ACC112 (cell line): ENCODE measurements at regions not wholly inside any gene's neighbourhood (a gene's known extent, or its start where the extent isn't known, plus 50 kb on each side); places are given as distances from the start of the nearest gene placed in this dataset.

Source experiments
- H2AFZ ChIP-seq: fragments of 200-600 bp; sonication (generic); one replicate; pipeline ENCODE4 v1.6.0; 2017; ENCODE audit warnings: antibody characterized with exemption, low read length; ENCODE audit not compliant: unreplicated experiment
- H3K27ac ChIP-seq: fragments of 200-600 bp; sonication (generic); 2 replicates; pipeline ENCODE4 v1.5.1; 2014; ENCODE audit warnings: low read depth, mild to moderate bottlenecking, antibody characterized with exemption, low read length, moderate library complexity
- H3K27me3 ChIP-seq: fragments of 200-600 bp; sonication (generic); 2 replicates; pipeline ENCODE4 v1.6.1; 2014; ENCODE audit warnings: mild to moderate bottlenecking, antibody characterized with exemption, low read length, moderate library complexity, mixed read lengths; ENCODE audit not compliant: insufficient read depth
- H3K36me3 ChIP-seq: fragments of 200-600 bp; sonication (generic); 2 replicates; pipeline ENCODE4 v1.6.1; 2016; ENCODE audit warnings: mild to moderate bottlenecking, antibody characterized with exemption, low read length, moderate library complexity, mixed read lengths; ENCODE audit not compliant: insufficient read depth
- H3K4me1 ChIP-seq: fragments of 200-600 bp; sonication (generic); one replicate; pipeline ENCODE4 v1.6.1; 2016; ENCODE audit warnings: low read length, mixed read lengths; ENCODE audit not compliant: insufficient read depth, unreplicated experiment, control insufficient read depth
- H3K4me3 ChIP-seq: fragments of 200-600 bp; sonication (generic); 2 replicates; pipeline ENCODE4 v1.5.1; 2014; ENCODE audit warnings: mild to moderate bottlenecking, low read depth, low read length
- H3K79me2 ChIP-seq: fragments of 200-600 bp; sonication (generic); one replicate; pipeline ENCODE4 v1.6.0; 2016; ENCODE audit warnings: low read length; ENCODE audit not compliant: control insufficient read depth, unreplicated experiment, insufficient read depth

GRCh38 chr1:59006289-59006658, 222.4 kb upstream of the JUN start:
- Histone ChIP-seq H2AFZ (no peak overlapping the region), H3K36me3 (no peaks in the 10 kb centered on the region), H3K27ac (no peak overlapping the region), H3K27me3 (no peaks in the 10 kb centered on the region), H3K4me3 (no peak overlapping the region), H3K79me2 (no peaks in the 10 kb centered on the region), H3K4me1 (peaks cover 12% of the 10 kb centered on the region)

DNA sequence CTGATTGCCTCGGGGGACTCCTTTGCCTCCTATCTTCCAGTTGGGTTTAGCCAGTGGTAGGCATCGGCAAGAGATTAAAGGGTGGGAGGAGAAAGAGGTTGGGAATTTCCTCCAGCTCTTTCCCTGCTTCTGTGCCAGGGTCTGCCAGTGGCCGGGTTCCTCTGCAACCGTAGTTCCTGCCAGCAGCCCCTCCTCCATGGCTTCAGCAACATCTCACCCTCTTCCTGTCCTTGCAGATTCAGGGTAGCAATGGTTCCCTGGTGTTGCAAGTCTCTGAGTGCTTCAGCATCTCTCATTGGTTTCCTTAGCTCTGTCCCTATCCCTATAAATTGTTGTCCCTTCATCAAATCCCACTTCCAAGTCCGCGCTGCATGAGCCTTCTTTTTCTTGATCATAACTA, 223.1 kb upstream of the JUN start:
- Histone ChIP-seq H3K4me3 (no peak overlapping the region), H3K27me3 (no peaks in the 10 kb centered on the region), H3K4me1 (peaks cover 12% of the 10 kb centered on the region), H2AFZ (no peak overlapping the region), H3K27ac (no peak overlapping the region), H3K36me3 (no peaks in the 10 kb centered on the region), H3K79me2 (no peaks in the 10 kb centered on the region)

DNA sequence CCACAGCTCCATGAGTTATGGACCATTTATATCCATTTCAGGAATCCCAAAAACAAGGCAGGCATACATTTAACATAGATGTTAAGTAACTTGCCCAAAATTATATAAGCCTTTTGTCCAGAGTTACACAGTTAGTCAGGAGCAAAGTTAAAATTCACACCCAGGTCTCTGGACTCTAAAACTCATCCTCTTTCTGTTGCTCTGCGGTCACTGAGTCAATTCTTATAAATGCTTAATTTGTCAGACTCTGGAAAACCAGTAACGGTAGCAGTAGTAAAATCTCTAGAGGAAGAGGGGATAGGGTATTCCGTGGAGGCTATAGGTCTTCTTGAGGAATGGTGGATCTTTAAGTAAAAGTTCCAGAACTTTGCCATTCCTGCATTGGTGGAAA, 223.6 kb upstream of the JUN start:
- Histone ChIP-seq H3K27ac (no peak overlapping the region), H3K79me2 (no peaks in the 10 kb centered on the region), H3K36me3 (no peaks in the 10 kb centered on the region), H3K4me1 (peaks cover 12% of the 10 kb centered on the region), H3K27me3 (no peaks in the 10 kb centered on the region), H2AFZ (no peak overlapping the region), H3K4me3 (no peak overlapping the region)

DNA sequence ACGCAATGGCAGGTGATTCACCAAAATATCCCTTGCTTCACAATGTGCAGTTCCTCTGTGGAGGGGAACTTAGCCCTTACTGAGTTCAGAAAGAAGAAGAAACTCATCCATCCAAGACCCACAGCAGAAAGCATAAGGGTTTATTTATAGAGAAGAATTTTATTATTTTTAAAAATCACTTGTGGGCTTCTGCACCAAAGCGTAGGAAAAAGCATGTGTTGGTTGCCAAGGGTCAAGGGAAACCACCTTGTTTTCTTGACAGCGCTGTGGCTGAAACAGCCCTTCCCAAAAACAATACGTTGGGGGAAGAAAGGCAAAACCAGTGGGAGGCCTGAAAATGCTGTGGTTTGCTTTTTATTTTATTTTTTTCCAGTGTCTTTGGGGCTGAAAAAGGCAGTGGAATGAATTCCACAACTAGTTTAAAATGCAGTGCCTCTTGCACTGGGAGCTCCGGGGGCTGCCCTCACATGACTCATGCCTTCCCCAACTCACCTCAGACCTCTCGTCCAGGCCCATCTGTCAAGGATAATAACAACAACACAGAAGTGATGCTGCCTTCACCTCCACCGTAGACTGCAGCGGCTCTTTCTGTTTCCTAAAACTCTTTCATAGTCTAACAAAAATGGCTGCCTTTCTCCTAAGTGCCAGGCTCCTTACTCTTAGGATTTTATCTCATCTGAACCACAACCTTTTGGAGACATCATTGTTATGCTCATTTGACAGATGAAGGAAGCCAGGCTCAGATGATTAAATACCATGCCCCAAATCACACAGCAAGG, 224.2 kb upstream of the JUN start:
- H3K79me2 ChIP-seq = no peaks in the 10 kb centered on the region
- no peaks in the 10 kb centered on the region for H3K36me3 ChIP-seq
- peaks cover 15% of the 10 kb centered on the region for H3K4me1 ChIP-seq
- no peaks in the 10 kb centered on the region for H3K27me3 ChIP-seq
- H3K4me3 ChIP-seq = no peak overlapping the region
- H3K27ac ChIP-seq = no peak overlapping the region
- peak overlapping the region; percentile 72 for H2AFZ ChIP-seq

- Histone ChIP-seq H3K27ac (no peak overlapping the region), H2AFZ (peak overlapping the region; percentile 72), H3K4me1 (peaks cover 20% of the 10 kb centered on the region), H3K4me3 (no peak overlapping the region), H3K27me3 (no peaks in the 10 kb centered on the region), H3K36me3 (no peaks in the 10 kb centered on the region), H3K79me2 (no peaks in the 10 kb centered on the region)
Observed at GRCh38 chr1:59008599-59009347, 224.9 kb upstream of the JUN start.

DNA sequence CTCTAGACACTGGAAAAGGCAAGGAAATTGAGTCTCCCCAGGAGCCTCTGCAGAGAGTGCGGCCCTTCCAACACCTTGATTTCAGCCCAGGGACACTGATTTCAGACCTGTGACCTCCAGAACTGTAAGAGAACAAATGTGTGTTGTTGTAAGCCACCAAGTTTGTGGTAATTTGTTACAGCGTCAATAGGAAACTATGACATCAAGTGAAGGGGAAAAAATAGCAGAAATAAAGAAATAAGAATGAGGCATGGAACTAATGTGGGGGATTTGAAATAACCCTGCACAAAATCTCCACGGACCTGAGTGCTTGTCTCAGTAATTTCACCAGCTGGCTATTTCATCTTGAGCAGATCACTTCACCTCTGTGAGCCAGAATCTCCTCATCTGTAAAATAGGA, 227.8 kb upstream of the JUN start:
- H3K4me3 ChIP-seq = no peak overlapping the region
- H3K4me1 ChIP-seq = peaks cover 48% of the 10 kb centered on the region
- H3K79me2 ChIP-seq = no peaks in the 10 kb centered on the region
- no peaks in the 10 kb centered on the region for H3K27me3 ChIP-seq
- no peak overlapping the region for H2AFZ ChIP-seq
- no peak overlapping the region for H3K27ac ChIP-seq
- H3K36me3 ChIP-seq = no peaks in the 10 kb centered on the region

DNA sequence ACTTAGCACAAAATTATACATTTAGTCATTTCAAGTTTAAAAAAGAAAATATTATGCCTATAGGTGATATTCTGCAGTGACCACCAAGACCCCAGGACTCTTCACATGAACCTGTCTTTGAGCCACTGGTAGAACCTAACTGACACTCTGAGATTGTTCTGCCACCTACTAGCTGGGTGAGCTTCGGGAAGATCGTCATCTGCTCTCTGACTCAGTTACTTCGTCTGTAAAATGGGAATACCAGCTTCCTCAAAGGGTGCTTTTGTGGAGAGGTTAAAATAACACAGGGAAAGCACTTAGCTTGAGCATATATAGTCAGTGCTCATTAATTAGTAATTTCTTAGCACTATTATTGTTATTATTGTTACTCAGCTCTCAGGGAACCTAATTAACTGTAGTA, 228.5 kb upstream of the JUN start:
- H3K79me2 ChIP-seq = no peaks in the 10 kb centered on the region
- no peaks in the 10 kb centered on the region for H3K27me3 ChIP-seq
- no peak overlapping the region for H2AFZ ChIP-seq
- no peak overlapping the region for H3K27ac ChIP-seq
- H3K4me3 ChIP-seq = no peak overlapping the region
- H3K36me3 ChIP-seq = no peaks in the 10 kb centered on the region
- peaks cover 52% of the 10 kb centered on the region for H3K4me1 ChIP-seq

DNA sequence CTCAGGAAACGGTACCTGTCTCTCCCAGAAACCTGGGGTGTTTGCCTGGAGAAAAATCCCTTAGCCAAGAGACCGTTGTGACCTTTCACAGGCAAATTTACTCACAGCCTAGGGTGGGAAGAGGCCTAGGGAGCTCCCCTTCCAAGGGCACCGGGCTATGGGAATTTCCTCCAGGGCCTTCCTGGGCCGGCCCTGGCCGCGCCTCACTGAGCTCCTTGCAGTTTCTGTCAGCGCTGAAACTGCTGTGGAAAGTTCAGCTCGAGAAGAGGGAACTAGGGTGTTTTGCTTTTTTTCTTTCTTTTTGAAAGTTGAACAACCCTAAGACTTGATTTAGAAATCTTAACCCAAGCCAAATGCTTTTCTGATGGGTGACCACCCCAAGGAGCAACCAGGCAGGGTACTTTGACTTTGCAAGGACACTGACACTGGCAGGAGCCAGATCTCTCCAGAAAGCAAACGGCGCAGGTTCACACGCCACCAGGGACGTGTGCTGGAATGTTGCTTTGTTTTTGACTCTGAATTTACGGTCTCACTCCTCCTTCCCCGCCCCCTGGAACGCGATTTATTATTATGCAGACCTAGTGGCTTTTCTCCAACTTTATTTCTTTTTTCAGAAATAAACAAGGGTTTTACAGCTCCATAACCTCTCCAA, 229.6 kb upstream of the JUN start:
- Histone ChIP-seq H2AFZ (peak overlapping the region; percentile 97), H3K79me2 (no peaks in the 10 kb centered on the region), H3K4me1 (peaks cover 42% of the 10 kb centered on the region), H3K27me3 (no peaks in the 10 kb centered on the region), H3K36me3 (no peaks in the 10 kb centered on the region), H3K27ac (peak overlapping the region; percentile 76), H3K4me3 (peak overlapping the region; percentile 25)

- Histone ChIP-seq H3K36me3 (no peaks in the 10 kb centered on the region), H3K4me3 (peak overlapping the region; percentile 25), H3K4me1 (peaks cover 40% of the 10 kb centered on the region), H2AFZ (peak overlapping the region; percentile 97), H3K27ac (peak overlapping the region; percentile 76), H3K79me2 (no peaks in the 10 kb centered on the region), H3K27me3 (no peaks in the 10 kb centered on the region)
Observed at GRCh38 chr1:59013928-59014279, 230.1 kb upstream of the JUN start.

DNA sequence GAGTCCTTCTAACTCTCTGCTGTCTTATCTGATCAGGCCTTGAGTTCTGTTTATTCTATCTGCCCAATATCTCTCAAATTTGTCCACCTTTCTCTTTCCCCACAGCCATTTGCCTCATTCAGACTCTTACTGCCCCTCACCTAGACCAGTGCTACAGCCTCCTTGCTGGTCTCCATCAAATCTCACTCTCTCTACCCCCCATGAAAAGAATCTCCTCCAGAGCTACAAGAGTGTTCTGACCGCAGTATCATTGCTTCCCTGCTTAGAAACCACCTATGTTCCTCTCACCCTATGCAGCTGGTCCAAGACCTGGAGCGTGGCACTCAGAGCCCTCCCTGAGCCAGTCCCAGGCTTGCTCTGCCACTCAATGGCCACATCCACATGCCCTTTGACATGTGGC, 231.0 kb upstream of the JUN start:
- no peaks in the 10 kb centered on the region for H3K27me3 ChIP-seq
- H3K4me3 ChIP-seq = no peak overlapping the region
- no peaks in the 10 kb centered on the region for H3K79me2 ChIP-seq
- peak overlapping the region; percentile 70; the same call in 1 of the 2 replicates for H3K27ac ChIP-seq
- no peak overlapping the region for H2AFZ ChIP-seq
- H3K4me1 ChIP-seq = peaks cover 45% of the 10 kb centered on the region
- no peaks in the 10 kb centered on the region for H3K36me3 ChIP-seq
